Neuronal stem cell (in vitro differentiated cells): ENCODE measurements at regions not wholly inside any gene's neighbourhood (a gene's known extent, or its start where the extent isn't known, plus 50 kb on each side); places are given as distances from the start of the nearest gene placed in this dataset.

Experiments used
- DNase-seq: peaks from one replicate; pipeline ENCODE4 v3.0.0-alpha.2; 2013; ENCODE audit warnings: low spot score
- H2AFZ ChIP-seq: one replicate; pipeline ENCODE4 v1.6.1; 2013; ENCODE audit warnings: mild to moderate bottlenecking, low read length, inconsistent platforms
- H2AK5ac ChIP-seq: 2 replicates; pipeline ENCODE4 v1.6.1; 2013; ENCODE audit warnings: low read depth, mild to moderate bottlenecking, inconsistent platforms, low read length, moderate library complexity, mixed read lengths
- H2BK120ac ChIP-seq: 2 replicates; pipeline ENCODE4 v1.6.1; 2013; ENCODE audit warnings: low read depth, mild to moderate bottlenecking, inconsistent platforms, low read length, moderate library complexity, mixed read lengths
- H2BK12ac ChIP-seq: one replicate; pipeline ENCODE4 v1.6.1; 2013; ENCODE audit warnings: low read length, inconsistent platforms
- H2BK15ac ChIP-seq: 2 replicates; pipeline ENCODE4 v1.6.1; 2013; ENCODE audit warnings: mild to moderate bottlenecking, low read length, inconsistent platforms, mixed read lengths
- H2BK5ac ChIP-seq: one replicate; pipeline ENCODE4 v1.6.1; 2013; ENCODE audit warnings: inconsistent platforms, mild to moderate bottlenecking, low read length, moderate library complexity
- H3K14ac ChIP-seq: one replicate; pipeline ENCODE4 v1.6.1; 2013; ENCODE audit warnings: low read length, inconsistent platforms
- H3K18ac ChIP-seq: 2 replicates; pipeline ENCODE4 v1.6.1; 2013; ENCODE audit warnings: low read length, inconsistent platforms
- H3K23ac ChIP-seq: 2 replicates; pipeline ENCODE4 v1.6.1; 2013; ENCODE audit warnings: low read depth, mild to moderate bottlenecking, mixed read lengths, low read length, inconsistent platforms; ENCODE audit not compliant: poor library complexity
- H3K27ac ChIP-seq: replicated peaks from 3 replicates; pipeline ENCODE4 v1.5.1; 2013; ENCODE audit warnings: low read length, inconsistent platforms
- H3K27me3 ChIP-seq, 3 experiments: 2 replicates each; pipeline ENCODE4 v1.6.1; 2013; ENCODE audit warnings: low read length in 3 of 3, mild to moderate bottlenecking in 2 of 3, inconsistent platforms in 1 of 3, low read depth in 1 of 3, mixed read lengths in 1 of 3, moderate library complexity in 1 of 3; ENCODE audit not compliant: control insufficient read depth in 3 of 3, insufficient read depth in 3 of 3
- H3K36me3 ChIP-seq, 2 donors: replicated peaks in 1 of 2; 2 replicates each; pipeline ENCODE4 v1.6.1; 2013; ENCODE audit warnings: low read length in 2 of 2; ENCODE audit not compliant: control insufficient read depth in 2 of 2, insufficient read depth in 2 of 2
- H3K4ac ChIP-seq: 2 replicates; pipeline ENCODE4 v1.6.1; 2013; ENCODE audit warnings: inconsistent platforms, mild to moderate bottlenecking, low read length, moderate library complexity
- H3K4me1 ChIP-seq, 2 donors: 1 replicate in 1 of 2; 2 replicates in 1 of 2; pipeline ENCODE4 v1.6.1; 2013; ENCODE audit warnings: low read length in 2 of 2, low read depth in 1 of 2; ENCODE audit not compliant: control insufficient read depth in 2 of 2, insufficient read depth in 1 of 2
- H3K4me2 ChIP-seq: one replicate; pipeline ENCODE4 v1.6.1; 2013; ENCODE audit warnings: mild to moderate bottlenecking, low read length, inconsistent platforms; ENCODE audit not compliant: insufficient read depth, poor library complexity, severe bottlenecking
- H3K4me3 ChIP-seq, 2 donors: 2 replicates each; pipeline ENCODE4 v1.5.1; 2013; ENCODE audit warnings: low read length in 2 of 2, mild to moderate bottlenecking in 2 of 2, inconsistent platforms in 1 of 2, moderate library complexity in 1 of 2
- H3K79me1 ChIP-seq: one replicate; pipeline ENCODE4 v1.6.1; 2013; ENCODE audit warnings: low read depth, mild to moderate bottlenecking, inconsistent platforms, low read length, moderate library complexity
- H3K9ac ChIP-seq: one replicate; pipeline ENCODE4 v1.6.1; 2013; ENCODE audit warnings: mild to moderate bottlenecking, low read depth, low read length, inconsistent platforms; ENCODE audit not compliant: poor library complexity
- H3K9me3 ChIP-seq, 2 donors: replicated peaks in 1 of 2; 2 replicates each; pipeline versions ENCODE3 to v1.6.1; 2013; ENCODE audit warnings: low read length in 2 of 2, mild to moderate bottlenecking in 2 of 2, inconsistent platforms in 1 of 2, low read depth in 1 of 2, mixed read lengths in 1 of 2, moderate library complexity in 1 of 2; ENCODE audit not compliant: control insufficient read depth in 2 of 2, insufficient read depth in 1 of 2
- H4K8ac ChIP-seq: one replicate; pipeline ENCODE4 v1.6.1; 2013; ENCODE audit warnings: low read depth, mild to moderate bottlenecking, inconsistent platforms, low read length, moderate library complexity
- H4K91ac ChIP-seq: one replicate; pipeline ENCODE4 v1.6.1; 2013; ENCODE audit warnings: low read length, low read depth, mild to moderate bottlenecking, inconsistent platforms; ENCODE audit not compliant: poor library complexity
- WGBS, 2 donors: extraction: QIAGEN DNeasy Blood & Tissue Kit; methylation state at CpG; one replicate each; pipeline ENCODE4 v1.1.7; 2013; ENCODE audit warnings: missing lambda C conversion rate in 2 of 2, mixed read lengths in 1 of 2; ENCODE audit not compliant: insufficient read length in 2 of 2, insufficient replicate concordance in 1 of 2; ENCODE audit errors: extremely low coverage in 2 of 2; 5-methylcytosine and 5-hydroxymethylcytosine counted together

DNA sequence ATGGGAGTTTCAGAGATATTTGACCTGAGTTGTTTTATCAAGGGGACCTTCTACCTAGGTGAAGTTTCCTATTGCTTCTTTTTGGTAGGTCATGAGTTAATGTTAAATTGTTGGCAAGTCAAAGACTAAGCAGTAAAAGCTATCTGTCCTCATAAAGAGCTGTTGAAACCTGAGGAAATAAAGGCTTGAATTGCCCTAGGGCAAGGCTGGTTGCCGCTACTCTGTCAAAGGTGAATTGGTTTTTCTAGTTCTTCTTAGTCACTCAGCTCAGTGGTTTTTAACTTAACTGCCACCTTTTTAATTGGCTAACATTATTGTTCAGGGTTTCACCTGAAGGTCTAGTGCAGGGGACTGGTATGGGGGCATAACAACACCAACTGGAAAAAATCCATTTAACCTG, 441.6 kb upstream of the FBXO33 start:
- no peak overlapping the region for H3K18ac ChIP-seq
- H2AFZ ChIP-seq = no peak overlapping the region
- H3K23ac ChIP-seq = no peak overlapping the region
- no peak overlapping the region for H4K91ac ChIP-seq
- H3K27me3 ChIP-seq = no peaks in the 10 kb centered on the region
- no peak overlapping the region for H3K27ac ChIP-seq
- H2AK5ac ChIP-seq = no peak overlapping the region
- H3K4me3 ChIP-seq = no peak overlapping the region
- H3K79me1 ChIP-seq = no peaks in the 10 kb centered on the region
- H2BK12ac ChIP-seq = no peak overlapping the region
- no peak overlapping the region for H2BK120ac ChIP-seq
- H3K4ac ChIP-seq = no peak overlapping the region
- DNase-seq = no peak
- no peak overlapping the region for H3K4me2 ChIP-seq
- no peak overlapping the region for H4K8ac ChIP-seq
- no CpG with 5 or more reads among the region's 1 CpG for whole genome bisulfite sequencing, 2 donors
- no peaks in the 10 kb centered on the region for H3K36me3 ChIP-seq
- no peak overlapping the region for H2BK15ac ChIP-seq
- H2BK5ac ChIP-seq = no peak overlapping the region
- no peak overlapping the region for H3K9ac ChIP-seq
- H3K14ac ChIP-seq = no peak overlapping the region
- H3K9me3 ChIP-seq = no peaks in the 10 kb centered on the region
- peaks cover 6 to 8% of the 10 kb centered on the region in 2 donors for H3K4me1 ChIP-seq

DNA sequence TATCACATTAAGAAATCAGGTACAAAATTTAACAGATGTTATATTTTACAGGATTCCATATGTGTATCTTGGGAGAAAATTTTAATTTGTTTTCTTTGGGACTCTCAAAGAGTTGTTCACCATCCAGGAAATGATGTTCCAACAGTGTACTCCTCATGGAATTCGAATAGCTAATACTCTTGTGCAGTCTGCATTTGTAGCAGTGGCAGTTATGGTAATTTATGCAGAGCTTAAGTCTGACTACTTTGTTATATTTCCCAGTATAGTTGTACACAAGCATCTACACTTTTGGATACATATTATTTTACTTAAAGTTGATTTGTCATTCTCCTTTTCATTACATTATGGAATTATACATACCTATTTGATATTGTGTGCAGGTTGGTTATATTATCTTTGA, 436.7 kb upstream of the FBXO33 start:
- Histone ChIP-seq H3K14ac (no peak overlapping the region), H3K79me1 (no peaks in the 10 kb centered on the region), H3K36me3 (no peaks in the 10 kb centered on the region), H3K18ac (no peak overlapping the region), H3K27me3 (no peaks in the 10 kb centered on the region), H2BK120ac (no peak overlapping the region), H4K8ac (no peak overlapping the region), H2BK15ac (no peak overlapping the region), H2BK12ac (no peak overlapping the region), H2AK5ac (no peak overlapping the region), H3K4me1 (peaks cover 0 to 2% of the 10 kb centered on the region in 2 donors), H3K23ac (no peak overlapping the region), H3K4me2 (no peak overlapping the region), H2AFZ (no peak overlapping the region), H4K91ac (no peak overlapping the region), H3K4ac (no peak overlapping the region), H3K9me3 (no peaks in the 10 kb centered on the region), H3K4me3 (no peak overlapping the region), H3K27ac (no peak overlapping the region), H3K9ac (no peak overlapping the region), H2BK5ac (no peak overlapping the region)
- no peak for DNase-seq
- no CpG with 5 or more reads among the region's 1 CpG for WGBS, 2 donors

DNA sequence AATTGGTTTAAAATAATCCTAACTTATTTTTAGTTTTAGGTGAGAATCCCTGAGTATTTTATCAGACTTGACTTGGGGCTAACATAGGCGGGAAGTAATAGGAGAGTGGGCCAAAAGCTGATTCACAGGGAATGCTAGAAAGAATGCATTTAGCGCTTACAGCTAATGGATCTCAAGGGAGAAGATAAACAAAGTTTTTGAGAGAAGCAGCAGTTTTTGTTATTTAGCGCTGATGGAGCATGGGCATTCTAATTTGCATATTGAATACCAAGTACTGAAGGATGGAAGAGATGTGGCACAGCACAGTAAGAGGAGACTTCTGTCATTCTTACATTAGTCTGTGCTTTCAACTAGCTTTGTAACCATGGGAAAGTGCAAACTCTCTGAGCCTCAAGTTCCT, 436.0 kb upstream of the FBXO33 start:
- H3K23ac ChIP-seq = no peak overlapping the region
- H3K9me3 ChIP-seq = no peaks in the 10 kb centered on the region
- WGBS, 2 donors = no CpG with 5 or more reads among the region's 3 CpGs
- no peaks in the 10 kb centered on the region for H3K79me1 ChIP-seq
- no peak overlapping the region for H3K14ac ChIP-seq
- H3K18ac ChIP-seq = no peak overlapping the region
- no peak for DNase-seq
- H2BK5ac ChIP-seq = no peak overlapping the region
- H3K9ac ChIP-seq = no peak overlapping the region
- H3K27ac ChIP-seq = no peak overlapping the region
- H3K36me3 ChIP-seq = no peaks in the 10 kb centered on the region
- peaks cover 0 to 2% of the 10 kb centered on the region in 2 donors for H3K4me1 ChIP-seq
- no peak overlapping the region for H3K4me3 ChIP-seq
- H2BK12ac ChIP-seq = no peak overlapping the region
- H3K4ac ChIP-seq = no peak overlapping the region
- H2BK120ac ChIP-seq = no peak overlapping the region
- H3K4me2 ChIP-seq = no peak overlapping the region
- no peak overlapping the region for H4K91ac ChIP-seq
- no peak overlapping the region for H2BK15ac ChIP-seq
- no peak overlapping the region for H4K8ac ChIP-seq
- no peak overlapping the region for H2AFZ ChIP-seq
- H2AK5ac ChIP-seq = no peak overlapping the region
- no peaks in the 10 kb centered on the region for H3K27me3 ChIP-seq

DNA sequence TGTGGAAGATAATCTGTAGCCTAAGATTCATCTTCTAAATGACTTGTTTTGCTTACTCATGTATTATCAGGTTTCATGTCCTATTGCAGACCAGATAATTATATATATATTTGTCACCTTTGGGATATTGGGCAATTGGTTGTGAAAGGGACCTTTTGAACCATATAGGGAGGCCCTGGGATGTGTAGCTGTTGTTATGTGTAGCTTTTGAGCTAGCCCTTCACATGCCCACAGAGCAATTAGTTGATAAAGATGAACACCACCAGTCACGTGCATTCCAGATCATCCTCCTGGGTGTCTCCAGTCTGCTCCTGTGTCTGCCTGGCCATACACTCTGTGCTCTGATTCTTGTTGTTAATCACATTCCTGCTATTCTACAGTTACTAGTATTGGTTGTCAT, 431.2 kb upstream of the FBXO33 start:
- no peak for DNase-seq
- Histone ChIP-seq H3K14ac (no peak overlapping the region), H3K27me3 (no peaks in the 10 kb centered on the region), H3K36me3 (no peaks in the 10 kb centered on the region), H3K23ac (no peak overlapping the region), H3K9ac (no peak overlapping the region), H4K8ac (no peak overlapping the region), H3K4me1 (peaks cover 0 to 7% of the 10 kb centered on the region in 2 donors), H3K79me1 (no peaks in the 10 kb centered on the region), H2BK5ac (no peak overlapping the region), H2AFZ (no peak overlapping the region), H4K91ac (no peak overlapping the region), H3K9me3 (no peaks in the 10 kb centered on the region), H3K4ac (no peak overlapping the region), H2BK12ac (no peak overlapping the region), H2AK5ac (no peak overlapping the region), H2BK15ac (no peak overlapping the region), H2BK120ac (no peak overlapping the region), H3K18ac (no peak overlapping the region), H3K27ac (no peak overlapping the region), H3K4me3 (no peak overlapping the region), H3K4me2 (no peak overlapping the region)
- no CpG with 5 or more reads among the region's 1 CpG for WGBS, 2 donors
